Astrocyte of the cerebellum (primary cell): ENCODE measurements at regions not wholly inside any gene's neighbourhood (a gene's known extent, or its start where the extent isn't known, plus 50 kb on each side); places are given as distances from the start of the nearest gene placed in this dataset.

ENCODE experiments used
- DNase-seq: peaks from one replicate; pipeline ENCODE4 v3.0.0-alpha.2; 2011; ENCODE audit warnings: low read depth
- H3K4me3 ChIP-seq: 2 replicates; pipeline ENCODE4 v1.5.1; 2011; ENCODE audit warnings: mild to moderate bottlenecking, low read depth, low read length, moderate library complexity
- CTCF ChIP-seq: IDR thresholded peaks from 2 replicates; pipeline ENCODE4 v1.5.1; 2012; ENCODE audit warnings: low read length, low read depth, moderate library complexity, mild to moderate bottlenecking; ENCODE audit errors: missing control alignments
- in situ Hi-C: cut with HindIII; loops from 2 replicates; pipeline ENCODE4 v1.10.0; 2017; ENCODE audit warnings: low sequenced_read_pairs

DNA sequence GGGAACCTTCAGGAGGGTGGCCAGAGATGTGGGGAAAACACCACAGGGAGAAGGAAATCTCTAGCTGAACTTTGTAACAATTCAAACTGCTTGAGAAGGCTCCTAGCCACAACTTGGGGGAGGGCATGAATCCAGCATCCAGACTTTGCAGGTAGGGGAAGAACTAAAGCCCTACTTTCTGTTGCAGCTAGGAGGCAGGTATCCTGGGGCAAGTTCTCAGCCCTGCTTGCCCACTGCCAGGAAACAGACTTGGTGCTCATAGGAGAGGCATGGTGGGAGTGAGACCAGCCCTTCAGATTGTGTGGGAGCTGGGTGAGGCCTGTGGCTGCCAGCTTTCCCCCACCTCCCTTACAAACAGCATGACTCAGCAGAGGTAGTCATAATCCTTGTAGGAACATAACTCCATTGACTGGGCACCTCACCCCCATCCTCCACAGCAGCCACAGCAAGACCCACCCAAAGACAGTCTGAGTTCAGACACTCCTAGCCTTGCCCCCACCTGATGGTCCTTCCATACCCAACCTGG is 209.5 kb upstream of the CPEB2 start:
- no peak overlapping the region for H3K4me3 ChIP-seq
- in situ Hi-C loops: no loop called here
- TF ChIP-seq CTCF: no peak
- no peak for DNase-seq

DNA sequence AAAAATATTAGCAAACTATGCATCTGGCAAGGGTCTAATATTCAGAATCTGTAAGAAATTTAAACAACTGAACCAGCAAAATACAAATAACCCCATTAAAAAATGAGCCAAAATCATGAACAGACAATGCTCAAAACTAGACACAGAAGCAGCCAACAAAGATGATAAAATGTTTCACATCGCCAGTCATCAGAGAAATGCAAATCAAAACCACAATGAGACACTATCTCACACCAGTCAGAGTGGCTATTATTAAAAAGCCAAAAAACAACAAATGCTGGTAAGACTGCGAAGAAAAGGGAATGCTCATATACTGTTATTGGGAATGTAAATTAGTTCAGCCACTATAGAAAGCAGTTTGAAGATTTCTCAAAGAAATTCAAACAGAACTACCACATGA is 201.3 kb upstream of the CPEB2 start:
- no peak for TF ChIP-seq CTCF
- H3K4me3 ChIP-seq: no peak overlapping the region
- in situ Hi-C loops: no loop called here
- no peak for DNase-seq

DNA sequence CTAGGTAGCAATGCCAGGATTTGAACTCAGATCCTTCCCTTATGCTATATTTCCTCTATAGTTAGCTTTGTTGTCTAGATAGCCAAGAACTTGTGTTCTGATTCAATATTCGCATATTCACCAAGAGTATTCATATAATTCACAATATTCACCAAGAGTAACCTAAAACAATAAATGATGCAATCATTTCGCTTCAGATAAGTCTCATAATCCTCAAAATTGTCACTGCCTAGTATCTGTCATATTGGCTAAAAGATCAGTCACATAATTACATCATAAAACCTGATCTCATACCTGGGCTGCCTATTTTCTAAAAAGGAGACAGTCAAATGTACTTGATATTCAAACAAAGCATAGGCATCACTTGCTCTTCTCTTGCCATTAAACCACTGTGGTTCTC is 199.7 kb upstream of the CPEB2 start:
- H3K4me3 ChIP-seq: no peak overlapping the region
- TF ChIP-seq CTCF: no peak
- in situ Hi-C loops: no loop called here
- no peak for DNase-seq

DNA sequence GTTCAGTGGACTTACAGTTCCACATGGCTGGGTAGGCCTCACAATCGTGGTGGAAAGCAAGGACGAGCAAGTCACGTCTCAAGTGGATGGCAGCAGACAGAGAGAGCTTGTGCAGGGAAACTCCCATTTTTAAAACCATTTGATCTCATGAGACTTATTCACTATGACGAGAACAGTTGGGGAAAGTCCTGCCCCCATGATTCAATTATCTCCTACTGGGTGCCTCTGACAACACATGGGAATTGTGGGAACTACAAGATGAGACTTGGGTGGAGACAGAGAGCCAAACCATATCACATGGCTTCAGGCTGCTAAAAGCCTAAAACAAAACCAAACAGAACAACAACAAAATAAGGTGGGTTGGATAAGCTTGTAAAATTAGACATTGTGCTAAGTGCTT is 194.4 kb upstream of the CPEB2 start:
- no peak overlapping the region for H3K4me3 ChIP-seq
- no peak for DNase-seq
- no peak for TF ChIP-seq CTCF
- in situ Hi-C loops: no loop called here

DNA sequence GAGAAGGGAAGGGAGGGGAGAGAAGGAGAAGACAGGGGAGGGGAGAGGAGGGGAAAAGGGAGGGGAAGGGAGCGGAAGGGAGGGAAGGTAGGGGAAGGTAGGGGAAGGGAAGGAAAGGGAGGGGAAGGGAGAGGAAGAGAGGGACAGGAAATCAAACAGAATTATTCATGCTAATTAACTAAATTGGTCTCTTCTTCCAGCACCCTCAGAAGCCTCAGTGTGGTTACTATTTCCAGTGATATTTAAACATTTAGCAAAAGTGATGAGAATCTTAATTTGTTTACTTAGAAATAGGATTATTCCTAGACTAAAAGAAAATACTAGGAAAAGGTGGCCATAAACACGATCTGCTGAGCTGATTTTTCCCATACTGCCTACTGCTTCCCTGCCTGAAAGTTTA is 193.1 kb upstream of the CPEB2 start:
- no peak for TF ChIP-seq CTCF
- H3K4me3 ChIP-seq: no peak overlapping the region
- in situ Hi-C loops: no loop called here
- DNase-seq: no peak

GRCh38 chr4:14810121-14810520 is 192.2 kb upstream of the CPEB2 start:
- TF ChIP-seq CTCF: no peak
- in situ Hi-C loops: no loop called here
- DNase-seq: no peak
- no peak overlapping the region for H3K4me3 ChIP-seq

- in situ Hi-C loops: no loop called here
- no peak for DNase-seq
- TF ChIP-seq CTCF: no peak
- H3K4me3 ChIP-seq: no peak overlapping the region
Observed at GRCh38 chr4:14810568-14810967, 191.7 kb upstream of the CPEB2 start.
